PC-3 (cell line): ENCODE measurements at regions not wholly inside any gene's neighbourhood (a gene's known extent, or its start where the extent isn't known, plus 50 kb on each side); places are given as distances from the start of the nearest gene placed in this dataset.
A peak's percentile ranks its signal among the peaks of the same experiment; 100 is the strongest.
"Not testable (repeated sequence)": the region's sequence is repeated elsewhere in the genome, so short reads cannot be mapped to it uniquely, and the experiment has no call there.

Experiments
- ATAC-seq: fragments of 200-7000 bp; cut with Tn5 transposase; 2 replicates; pipeline ENCODE4 v1.9.1; 2020; ENCODE audit warnings: mild to moderate bottlenecking, moderate library complexity
- BruUV-seq: library from RNA; stranded (reverse); fragments of 400-500 nt; replicated peaks from 2 replicates; lab custom pipeline; 2021; lab: Mats Ljungman, UMichigan
- CTCF ChIA-PET: fragments of 300-600 bp; sonication (Branson Sonifier 250); formaldehyde crosslinking; loops from one replicate; lab custom pipeline; 2022; ENCODE audit warnings: antibody characterized with exemption; lab: Charles Lee
- POLR2A ChIA-PET: fragments of 300-600 bp; sonication (Branson Sonifier 250); formaldehyde crosslinking; loops from one replicate; lab custom pipeline; 2022; ENCODE audit warnings: antibody characterized with exemption; ENCODE audit not compliant: unreplicated experiment; lab: Charles Lee
- DNase-seq: peaks from one replicate; pipeline ENCODE4 v3.0.0-alpha.2; 2015
- H2AFZ ChIP-seq: fragments of 300-600 bp; sonication (generic); 2 replicates; pipeline ENCODE4 v1.6.0; 2016; ENCODE audit warnings: antibody characterized with exemption, low read length
- H3F3A ChIP-seq: fragments of 300-600 bp; sonication (generic); one replicate; pipeline ENCODE4 v1.6.0; 2017; ENCODE audit warnings: antibody characterized with exemption, low read length, control low read depth, mild to moderate bottlenecking; ENCODE audit not compliant: unreplicated experiment
- H3K27ac ChIP-seq: fragments of 300-600 bp; sonication (generic); 2 replicates; pipeline ENCODE4 v1.5.1; 2016; ENCODE audit warnings: mild to moderate bottlenecking, low read length
- H3K27me3 ChIP-seq: fragments of 300-600 bp; sonication (generic); 2 replicates; pipeline ENCODE4 v1.6.1; 2016; ENCODE audit warnings: low read length, mixed read lengths
- H3K36me3 ChIP-seq: fragments of 300-600 bp; sonication (generic); 2 replicates; pipeline ENCODE4 v1.6.1; 2016; ENCODE audit warnings: low read depth, mixed run types, low read length, mixed read lengths
- H3K4me1 ChIP-seq: fragments of 300-600 bp; sonication (generic); 2 replicates; pipeline ENCODE4 v1.5.1; 2016; ENCODE audit warnings: low read length; ENCODE audit not compliant: insufficient read depth
- H3K4me2 ChIP-seq: fragments of 300-600 bp; sonication (generic); 2 replicates; pipeline ENCODE4 v1.6.0; 2016; ENCODE audit warnings: low read length
- H3K4me3 ChIP-seq: fragments of 300-600 bp; sonication (generic); 2 replicates; pipeline ENCODE4 v1.5.1; 2016; ENCODE audit warnings: mild to moderate bottlenecking, low read length, mixed read lengths
- H3K79me2 ChIP-seq: fragments of 300-600 bp; sonication (generic); 2 replicates; pipeline ENCODE4 v1.6.1; 2017; ENCODE audit warnings: low read length, mixed read lengths
- H3K9ac ChIP-seq: fragments of 300-600 bp; sonication (generic); 2 replicates; pipeline ENCODE4 v1.6.0; 2016; ENCODE audit warnings: mild to moderate bottlenecking, low read length
- H3K9me2 ChIP-seq: fragments of 300-600 bp; sonication (generic); replicated peaks from 2 replicates; pipeline ENCODE4 v1.6.1; 2016; ENCODE audit warnings: mixed run types, low read length, mixed read lengths
- H3K9me3 ChIP-seq: fragments of 300-600 bp; sonication (generic); 2 replicates; pipeline ENCODE4 v1.6.1; 2016; ENCODE audit warnings: low read length, mixed read lengths
- H4K20me1 ChIP-seq: fragments of 300-600 bp; sonication (generic); 2 replicates; pipeline ENCODE4 v1.6.1; 2016; ENCODE audit warnings: low read length, mixed read lengths
- intact Hi-C: fragments of 100-400 bp; cut with micrococcal nuclease; formaldehyde crosslinking; loops from 2 replicates; pipeline ENCODE4 v1.9.0; 2023

- H4K20me1 ChIP-seq, DNase-seq, H3K4me2 ChIP-seq, H3K9me2 ChIP-seq, H3K4me1 ChIP-seq, H3K36me3 ChIP-seq, H2AFZ ChIP-seq, H3K4me3 ChIP-seq, H3K27ac ChIP-seq, BruUV-seq, H3K27me3 ChIP-seq, ATAC-seq, H3K9ac ChIP-seq, CTCF ChIA-PET, H3K79me2 ChIP-seq, H3K9me3 ChIP-seq, H3F3A ChIP-seq, POLR2A ChIA-PET, intact Hi-C loops: not testable (repeated sequence)
Observed at GRCh38 chr1:761791-762190, 75.3 kb upstream of the OR4F16 start.

DNA sequence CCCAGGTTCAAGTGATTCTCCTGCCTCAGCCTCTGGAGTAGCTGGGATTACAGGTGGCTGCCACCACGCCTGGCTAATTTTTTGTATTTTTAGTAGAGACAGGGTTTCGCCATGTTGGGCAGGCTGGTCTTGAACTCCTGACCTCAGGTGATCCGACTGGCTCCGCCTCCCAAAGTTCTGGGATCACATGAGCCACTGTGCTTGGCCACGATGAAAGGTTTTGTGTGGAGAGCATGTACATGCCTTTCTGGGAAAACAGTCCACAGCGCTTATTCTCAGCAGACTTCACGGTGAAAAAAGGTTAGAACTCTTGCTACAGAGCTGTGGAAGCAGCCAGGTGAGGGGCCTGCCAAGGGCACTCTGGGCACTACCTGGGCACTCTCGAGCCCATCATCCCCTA lies 85.0 kb upstream of the OR4F16 start:
- H3K9me2 ChIP-seq, H3K4me3 ChIP-seq, H3K9ac ChIP-seq, H2AFZ ChIP-seq, H3K36me3 ChIP-seq, POLR2A ChIA-PET, H3K27me3 ChIP-seq, H3K4me2 ChIP-seq, CTCF ChIA-PET, H3K4me1 ChIP-seq, H3K79me2 ChIP-seq, H3K27ac ChIP-seq, ATAC-seq, H4K20me1 ChIP-seq, BruUV-seq, intact Hi-C loops, H3F3A ChIP-seq, H3K9me3 ChIP-seq, DNase-seq: not testable (repeated sequence)

GRCh38 chr1:777480-778180 lies 91.2 kb upstream of the OR4F16 start:
- POLR2A ChIA-PET, H3K27me3 ChIP-seq, H4K20me1 ChIP-seq, H3K27ac ChIP-seq, H3K9me2 ChIP-seq, CTCF ChIA-PET, H2AFZ ChIP-seq, H3K9me3 ChIP-seq, BruUV-seq, ATAC-seq, H3K36me3 ChIP-seq, intact Hi-C loops, DNase-seq, H3K4me1 ChIP-seq, H3F3A ChIP-seq, H3K79me2 ChIP-seq: not testable (repeated sequence)
- H3K4me2 ChIP-seq: peak overlapping the region; percentile 67
- H3K9ac ChIP-seq: peak overlapping the region; percentile 84
- peak overlapping the region; percentile 71 for H3K4me3 ChIP-seq

GRCh38 chr1:778451-779278 lies 92.2 kb upstream of the OR4F16 start:
- BruUV-seq, H3K27me3 ChIP-seq, intact Hi-C loops, POLR2A ChIA-PET, H4K20me1 ChIP-seq, H3K9me3 ChIP-seq, H3F3A ChIP-seq, H3K9me2 ChIP-seq, H3K79me2 ChIP-seq, CTCF ChIA-PET, H3K4me1 ChIP-seq, H3K36me3 ChIP-seq: not testable (repeated sequence)
- Histone ChIP-seq H3K4me2 (peak overlapping the region; percentile 73), H3K4me3 (peak overlapping the region; percentile 71), H2AFZ (peak overlapping the region; percentile 50; the same call in 1 of the 2 replicates), H3K27ac (peak overlapping the region; percentile 49), H3K9ac (peak overlapping the region; percentile 84)
- ATAC-seq (peak; percentile 98), DNase-seq (peak; percentile 98)

DNA sequence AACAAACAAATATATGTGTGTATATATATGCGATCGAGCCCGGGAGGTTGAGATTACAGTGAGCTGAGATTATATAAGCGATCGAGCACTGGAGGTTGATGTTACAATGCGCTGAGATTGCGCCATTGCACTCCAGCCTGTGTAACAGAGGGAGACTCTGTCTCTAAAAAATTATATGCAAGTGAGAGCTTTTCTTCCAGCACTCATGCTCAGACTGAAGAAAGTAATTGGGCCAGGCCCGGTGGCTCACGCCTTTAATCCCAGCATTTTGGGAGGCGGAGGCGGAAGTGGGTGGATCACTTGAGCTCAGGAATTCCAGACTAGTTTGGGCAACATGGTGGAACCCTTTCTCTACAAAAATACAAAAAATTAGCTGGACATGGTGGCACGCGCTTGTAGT lies 93.2 kb upstream of the OR4F16 start:
- H3K27ac ChIP-seq, ATAC-seq, H4K20me1 ChIP-seq, H3K9me2 ChIP-seq, H3K27me3 ChIP-seq, H3K9ac ChIP-seq, H3F3A ChIP-seq, intact Hi-C loops, POLR2A ChIA-PET, H3K79me2 ChIP-seq, BruUV-seq, H3K9me3 ChIP-seq, H3K36me3 ChIP-seq, H2AFZ ChIP-seq, H3K4me1 ChIP-seq: not testable (repeated sequence)
- DNase-seq: peak; percentile 53
- peak overlapping the region; percentile 50; the same call in 1 of the 2 replicates for H3K4me3 ChIP-seq
- CTCF ChIA-PET: interaction anchor here (0.6 kb wide), 1 partner anchor 154 kb away, joined by 5 read pairs; no protein-coding TSS in a partner anchor
- H3K4me2 ChIP-seq: peak overlapping the region; percentile 49; the same call in 1 of the 2 replicates
